Progenitor cell of endocrine pancreas (in vitro differentiated cells): ENCODE measurements at regions not wholly inside any gene's neighbourhood (a gene's known extent, or its start where the extent isn't known, plus 50 kb on each side); places are given as distances from the start of the nearest gene placed in this dataset.

Experiments
- DNase-seq: peaks from one replicate; pipeline ENCODE4 v3.0.0; 2021; ENCODE audit warnings: low spot score; ENCODE audit not compliant: unreplicated experiment
- H3K27ac Mint-ChIP-seq: 2 replicates; pipeline ENCODE4 v1.8.0; 2021; ENCODE audit warnings: mild to moderate bottlenecking, moderate library complexity, mixed read lengths
- H3K27me3 Mint-ChIP-seq: 2 replicates; pipeline ENCODE4 v1.8.0; 2021; ENCODE audit warnings: mixed read lengths
- H3K36me3 Mint-ChIP-seq: 2 replicates; pipeline ENCODE4 v1.8.0; 2022; ENCODE audit warnings: mixed read lengths; ENCODE audit not compliant: insufficient read depth
- H3K4me1 Mint-ChIP-seq: 2 replicates; pipeline ENCODE4 v1.8.0; 2021; ENCODE audit warnings: low read depth, mixed read lengths
- H3K4me3 Mint-ChIP-seq: 2 replicates; pipeline ENCODE4 v1.8.0; 2021; ENCODE audit warnings: low read depth, mild to moderate bottlenecking, moderate library complexity, mixed read lengths
- H3K9me3 Mint-ChIP-seq: 2 replicates; pipeline ENCODE4 v1.8.0; 2021; ENCODE audit warnings: low read depth, mixed read lengths
- CTCF ChIP-seq: fragments of 200-600 bp; sonication (generic); IDR thresholded peaks from one replicate; pipeline ENCODE4 v1.5.0; 2021; ENCODE audit warnings: antibody characterized with exemption, mild to moderate bottlenecking; ENCODE audit not compliant: unreplicated experiment

GRCh38 chr14:22341049-22341448 is 248.0 kb downstream of the DAD1 start:
- Mint-ChIP-seq H3K9me3 (peaks cover 23% of the 10 kb centered on the region), H3K27me3 (no peaks in the 10 kb centered on the region), H3K4me1 (peaks cover 27% of the 10 kb centered on the region), H3K4me3 (no peak overlapping the region), H3K36me3 (peaks cover 5% of the 10 kb centered on the region), H3K27ac (no peak overlapping the region)
- no peak for DNase-seq
- no peak for TF ChIP-seq CTCF

- H3K27me3 Mint-ChIP-seq = no peaks in the 10 kb centered on the region
Measured at GRCh38 chr14:22338917-22339715, 249.9 kb downstream of the DAD1 start.

GRCh38 chr14:22338381-22338780 is 250.6 kb downstream of the DAD1 start:
- no peak for TF ChIP-seq CTCF
- Mint-ChIP-seq H3K4me1 (peaks cover 52% of the 10 kb centered on the region), H3K4me3 (no peak overlapping the region), H3K27ac (no peak overlapping the region), H3K9me3 (peaks cover 7% of the 10 kb centered on the region), H3K36me3 (no peaks in the 10 kb centered on the region), H3K27me3 (no peaks in the 10 kb centered on the region)
- DNase-seq = no peak

More at GRCh38 chr14:22338917-22339715, 249.9 kb downstream of the DAD1 start:
- peaks cover 3% of the 10 kb centered on the region for H3K36me3 Mint-ChIP-seq
- no peak overlapping the region for H3K4me3 Mint-ChIP-seq
- H3K27ac Mint-ChIP-seq = no peak overlapping the region
- peaks cover 14% of the 10 kb centered on the region for H3K9me3 Mint-ChIP-seq
- H3K4me1 Mint-ChIP-seq = peaks cover 46% of the 10 kb centered on the region
- no peak for DNase-seq
- no peak for TF ChIP-seq CTCF

GRCh38 chr14:22337938-22338337 is 251.1 kb downstream of the DAD1 start:
- DNase-seq = no peak
- Mint-ChIP-seq H3K36me3 (no peaks in the 10 kb centered on the region), H3K4me1 (peaks cover 56% of the 10 kb centered on the region), H3K27ac (no peak overlapping the region), H3K27me3 (no peaks in the 10 kb centered on the region), H3K9me3 (peaks cover 2% of the 10 kb centered on the region), H3K4me3 (no peak overlapping the region)
- no peak for TF ChIP-seq CTCF

GRCh38 chr14:22337521-22337920 is 251.5 kb downstream of the DAD1 start:
- DNase-seq = no peak
- H3K27me3 Mint-ChIP-seq = no peaks in the 10 kb centered on the region
- no peak for TF ChIP-seq CTCF
- no peak overlapping the region for H3K4me3 Mint-ChIP-seq
- H3K9me3 Mint-ChIP-seq = no peaks in the 10 kb centered on the region
- H3K4me1 Mint-ChIP-seq = peaks cover 61% of the 10 kb centered on the region
- H3K36me3 Mint-ChIP-seq = no peaks in the 10 kb centered on the region
- no peak overlapping the region for H3K27ac Mint-ChIP-seq
